ENCODE measurements at regions not wholly inside any gene's neighbourhood (a gene's known extent, or its start where the extent isn't known, plus 50 kb on each side); places are given as distances from the start of the nearest gene placed in this dataset.

GRCh38 chr12:114743289-114743688 lies 59.3 kb upstream of the TBX3 start:
- WGBS, 2 donors = 69 to 90% methylated on average over 4 of the region's 4 CpGs
- no peaks in the 10 kb centered on the region for H3K36me3 ChIP-seq
- H3K27me3 ChIP-seq = no peaks in the 10 kb centered on the region
- no peak overlapping the region for H3K4me3 ChIP-seq
- ATAC-seq (ENCODE audit: low FRiP score in 2 of 2) (no peak), DNase-seq (no peak)
- TF ChIP-seq CTCF (IDR thresholded peaks at IDR 0.05) = no peak
- TF ChIP-seq EP300 (IDR thresholded peaks at IDR 0.05) = no peak
- no peak for TF ChIP-seq POLR2A (IDR thresholded peaks at IDR 0.05)
- no peak for TF ChIP-seq POLR2AphosphoS5 (IDR thresholded peaks at IDR 0.05)
- H3K4me1 ChIP-seq = peaks cover 0 to 5% (median 2%) of the 10 kb centered on the region in 4 donors
- H3K9me3 ChIP-seq = no peaks in the 10 kb centered on the region
- no peak overlapping the region for H3K27ac ChIP-seq

GRCh38 chr12:114742363-114742762 lies 58.4 kb upstream of the TBX3 start:
- Histone ChIP-seq H3K4me1 (peaks cover 0 to 5% (median 2%) of the 10 kb centered on the region in 4 donors), H3K27me3 (no peaks in the 10 kb centered on the region), H3K4me3 (no peak overlapping the region), H3K9me3 (no peaks in the 10 kb centered on the region), H3K27ac (no peak overlapping the region), H3K36me3 (no peaks in the 10 kb centered on the region)
- DNase-seq (no peak), ATAC-seq (ENCODE audit: low FRiP score in 2 of 2) (no peak)
- WGBS, 2 donors = 89 to 90% methylated on average over 9 of the region's 9 CpGs
- TF ChIP-seq EP300 (IDR thresholded peaks at IDR 0.05) = no peak
- TF ChIP-seq POLR2A (IDR thresholded peaks at IDR 0.05) = no peak
- no peak for TF ChIP-seq POLR2AphosphoS5 (IDR thresholded peaks at IDR 0.05)
- TF ChIP-seq CTCF (IDR thresholded peaks at IDR 0.05) = no peak

DNA sequence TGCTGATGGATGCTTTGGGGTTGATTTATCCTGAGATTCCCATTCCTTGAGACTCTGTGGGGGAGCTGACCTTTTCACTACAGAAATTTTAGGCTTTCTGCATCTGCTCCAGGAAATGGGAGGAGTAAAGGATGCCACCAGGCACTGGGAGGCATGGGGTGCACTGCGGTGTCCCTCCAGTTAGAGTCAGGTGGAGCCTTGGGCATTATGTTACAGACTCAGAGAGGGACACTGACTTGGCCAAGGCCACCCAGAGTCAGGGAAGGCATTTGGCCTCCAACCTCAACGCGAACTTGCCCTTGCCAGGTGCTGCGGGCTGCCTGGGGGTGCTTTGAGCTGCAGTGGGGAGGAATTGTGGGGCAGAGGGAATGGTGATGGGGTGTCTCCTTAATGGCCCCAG lies 58.0 kb upstream of the TBX3 start:
- TF ChIP-seq EP300 (IDR thresholded peaks at IDR 0.05) (no peak), POLR2AphosphoS5 (IDR thresholded peaks at IDR 0.05) (no peak), POLR2A (IDR thresholded peaks at IDR 0.05) (no peak)
- H3K27me3 ChIP-seq = no peaks in the 10 kb centered on the region
- H3K27ac ChIP-seq = no peak overlapping the region
- ATAC-seq (ENCODE audit: low FRiP score in 2 of 2) (no peak), DNase-seq (no peak)
- no peak overlapping the region for H3K4me3 ChIP-seq
- WGBS, 2 donors = 91 to 95% methylated on average over 3 to 4 of the region's 4 CpGs
- peaks cover 0 to under 1% (median 0%) of the 10 kb centered on the region in 4 donors for H3K4me1 ChIP-seq
- H3K9me3 ChIP-seq = no peaks in the 10 kb centered on the region
- H3K36me3 ChIP-seq = no peaks in the 10 kb centered on the region

DNA sequence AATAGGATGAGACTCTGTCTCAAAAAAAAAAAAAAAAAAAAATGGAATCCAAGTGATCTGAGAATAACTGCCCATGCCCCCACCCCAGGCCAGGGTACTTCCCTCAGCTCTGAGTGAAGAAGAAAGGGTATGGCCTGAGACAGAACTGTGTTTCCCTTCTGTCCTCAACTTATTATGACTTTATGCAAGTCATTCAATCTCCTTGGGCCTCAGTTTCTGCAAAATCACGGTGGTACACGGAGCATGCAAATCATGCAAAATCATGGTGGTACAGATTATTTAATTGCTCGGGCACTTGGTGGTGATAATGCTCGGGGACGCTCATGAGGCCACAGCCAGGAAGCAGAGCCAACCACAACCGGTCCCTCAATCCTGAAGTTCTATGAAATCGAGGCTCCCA lies 56.5 kb upstream of the TBX3 start:
- no peak overlapping the region for H3K27ac ChIP-seq
- H3K4me3 ChIP-seq = no peak overlapping the region
- no peaks in the 10 kb centered on the region for H3K9me3 ChIP-seq
- 63 to 91% methylated on average over 7 of the region's 7 CpGs for WGBS, 2 donors
- H3K27me3 ChIP-seq = peaks cover 0 to 4% (median 0%) of the 10 kb centered on the region in 4 donors
- no peaks in the 10 kb centered on the region for H3K36me3 ChIP-seq
- peaks cover 0 to 11% (median 2%) of the 10 kb centered on the region in 4 donors for H3K4me1 ChIP-seq
- ATAC-seq (ENCODE audit: low FRiP score in 2 of 2) = no peak
- TF ChIP-seq POLR2AphosphoS5 (IDR thresholded peaks at IDR 0.05) (no peak), CTCF (IDR thresholded peaks at IDR 0.05) (no peak), POLR2A (IDR thresholded peaks at IDR 0.05) (no peak), EP300 (IDR thresholded peaks at IDR 0.05) (no peak)
- no peak for DNase-seq

DNA sequence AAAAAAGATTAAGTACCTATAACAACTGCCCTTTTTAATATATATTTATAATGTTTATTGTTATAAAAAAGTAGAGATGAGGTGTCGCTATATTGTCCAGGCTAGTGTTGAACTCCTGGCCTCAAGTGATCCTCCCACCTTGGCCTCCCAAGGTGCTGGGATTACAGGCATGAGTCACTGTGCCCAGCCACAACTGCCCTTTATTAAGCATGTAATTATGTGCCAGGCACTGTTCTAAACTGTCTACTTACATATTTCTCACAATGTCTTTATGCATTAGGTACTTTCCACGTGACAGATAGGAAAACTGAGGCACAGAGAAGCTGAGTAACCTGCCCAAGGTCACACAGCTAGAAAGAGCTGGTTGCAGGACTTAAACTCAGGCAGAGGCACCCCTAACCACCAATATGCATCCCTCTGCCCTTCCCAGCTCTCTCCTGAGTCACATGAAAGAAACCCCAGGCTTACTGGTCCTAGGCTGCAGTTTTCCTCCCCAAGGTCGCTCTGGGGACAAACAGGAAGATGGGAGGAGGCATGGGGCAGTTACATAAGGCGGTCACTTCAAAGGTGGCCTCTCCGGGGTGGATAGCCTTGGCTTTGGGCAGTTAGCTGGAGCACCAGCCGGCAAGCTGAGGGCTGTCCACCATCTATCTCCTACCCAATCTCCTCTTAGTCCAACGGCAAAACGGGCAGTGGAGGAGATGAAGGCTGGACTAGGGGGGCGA lies 54.6 kb upstream of the TBX3 start:
- TF ChIP-seq POLR2AphosphoS5 (IDR thresholded peaks at IDR 0.05) = no peak
- TF ChIP-seq POLR2A (IDR thresholded peaks at IDR 0.05) = no peak
- no peak for TF ChIP-seq CTCF (IDR thresholded peaks at IDR 0.05)
- no peak for TF ChIP-seq EP300 (IDR thresholded peaks at IDR 0.05)

More for the DNA sequence above, 54.6 kb upstream of the TBX3 start:
- no peak for DNase-seq
- Histone ChIP-seq H3K36me3 (no peaks in the 10 kb centered on the region), H3K27ac (no peak overlapping the region), H3K4me1 (peaks cover 0 to 11% (median 2%) of the 10 kb centered on the region in 4 donors), H3K27me3 (peaks cover 0 to 4% (median 0%) of the 10 kb centered on the region in 4 donors), H3K9me3 (no peaks in the 10 kb centered on the region), H3K4me3 (no peak overlapping the region)
- ATAC-seq (ENCODE audit: low FRiP score in 2 of 2) = no peak
- WGBS, 2 donors = 81 to 85% methylated on average over 9 of the region's 9 CpGs

All from upper lobe of left lung (tissue), 6 donors.